Astrocyte of the hippocampus (primary cell): ENCODE measurements at regions not wholly inside any gene's neighbourhood (a gene's known extent, or its start where the extent isn't known, plus 50 kb on each side); places are given as distances from the start of the nearest gene placed in this dataset.

Experiments used
- DNase-seq: peaks from one replicate; pipeline ENCODE4 v3.0.0; 2011; ENCODE audit warnings: low read depth, low spot score

DNA sequence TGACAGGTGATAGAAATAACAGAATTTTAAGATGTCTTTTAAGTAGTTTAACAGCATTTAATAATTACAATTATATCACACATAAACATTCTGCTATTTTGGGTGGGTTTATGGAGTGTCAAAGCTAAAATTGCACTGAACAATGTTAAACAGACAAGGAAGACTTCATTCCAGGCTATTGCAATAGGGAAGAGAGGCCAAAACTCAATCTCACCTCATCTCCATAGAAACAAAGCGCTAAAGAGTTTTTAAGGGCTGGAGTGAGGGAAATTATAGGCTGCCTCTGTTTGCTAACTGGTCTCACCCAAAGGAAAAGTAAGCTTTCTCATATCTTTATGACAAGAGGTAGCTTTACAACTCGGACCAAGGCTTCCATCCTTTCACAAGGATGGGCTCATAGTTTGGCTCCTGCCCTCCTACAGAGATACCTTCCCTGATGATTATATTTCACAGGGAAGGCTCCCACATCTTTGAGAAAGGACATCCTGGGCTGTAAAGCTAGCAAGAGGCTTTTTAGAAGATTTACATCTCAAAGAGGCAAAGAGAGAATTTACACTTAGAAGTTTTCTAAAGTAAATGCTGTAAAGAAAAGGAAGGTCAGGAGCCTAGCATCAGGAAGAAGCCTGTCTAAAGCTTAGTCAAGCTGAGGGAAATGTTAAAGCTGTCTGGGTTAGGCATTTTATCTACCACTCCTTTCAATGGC is 350.2 kb upstream of the IMPG1 start:
- no peak for DNase-seq

DNA sequence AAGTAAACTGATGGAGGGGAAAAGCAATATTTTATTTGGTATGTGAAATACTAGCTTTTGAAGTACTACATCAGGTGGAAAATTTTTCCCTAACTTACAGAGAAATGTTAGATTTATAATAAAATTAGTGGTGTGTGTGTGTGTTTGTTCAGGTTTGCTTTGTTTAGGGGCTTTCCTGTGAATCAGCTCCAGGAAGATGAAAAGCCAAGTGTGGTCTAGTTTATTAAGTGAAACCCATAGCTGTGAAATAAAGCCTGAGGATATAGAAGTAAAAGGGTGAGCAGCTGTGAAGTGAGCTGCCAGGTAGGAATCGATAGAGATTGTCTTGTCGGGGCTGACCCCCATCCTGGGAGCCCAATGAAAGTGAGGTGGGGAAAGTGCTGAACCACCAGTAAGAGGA is 347.6 kb upstream of the IMPG1 start:
- no peak for DNase-seq

DNA sequence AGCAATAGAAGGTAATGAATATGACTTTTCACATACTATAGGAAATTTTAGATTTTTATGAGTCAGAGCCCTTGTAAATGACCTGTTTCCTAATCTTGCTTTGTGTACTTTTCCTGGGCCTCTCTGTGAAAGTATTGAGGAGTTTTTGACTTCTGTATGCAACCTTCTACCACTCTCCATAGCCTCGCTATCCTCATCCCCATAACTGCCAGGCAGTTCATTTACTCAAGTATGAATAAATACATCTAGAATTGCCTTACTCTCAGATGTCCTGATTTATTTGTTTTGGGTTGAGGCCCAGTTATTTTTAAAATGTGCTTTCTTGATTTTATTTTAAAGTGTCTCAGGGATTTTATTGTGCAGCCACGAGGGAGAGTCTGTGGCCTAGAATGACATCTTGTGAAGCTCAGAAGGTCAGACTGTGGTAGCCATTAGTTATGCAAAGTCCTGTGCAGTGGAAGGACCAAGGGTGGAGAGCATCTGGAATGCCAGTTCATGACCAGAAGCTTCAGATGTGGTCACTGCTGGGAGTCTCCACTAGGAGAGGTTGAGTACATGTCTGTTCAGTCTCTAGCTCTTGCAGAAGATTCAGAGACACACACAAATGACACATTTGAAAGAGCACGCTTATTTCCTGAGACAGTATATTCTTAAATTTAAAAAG is 346.2 kb upstream of the IMPG1 start:
- peak; percentile 2 for DNase-seq

DNA sequence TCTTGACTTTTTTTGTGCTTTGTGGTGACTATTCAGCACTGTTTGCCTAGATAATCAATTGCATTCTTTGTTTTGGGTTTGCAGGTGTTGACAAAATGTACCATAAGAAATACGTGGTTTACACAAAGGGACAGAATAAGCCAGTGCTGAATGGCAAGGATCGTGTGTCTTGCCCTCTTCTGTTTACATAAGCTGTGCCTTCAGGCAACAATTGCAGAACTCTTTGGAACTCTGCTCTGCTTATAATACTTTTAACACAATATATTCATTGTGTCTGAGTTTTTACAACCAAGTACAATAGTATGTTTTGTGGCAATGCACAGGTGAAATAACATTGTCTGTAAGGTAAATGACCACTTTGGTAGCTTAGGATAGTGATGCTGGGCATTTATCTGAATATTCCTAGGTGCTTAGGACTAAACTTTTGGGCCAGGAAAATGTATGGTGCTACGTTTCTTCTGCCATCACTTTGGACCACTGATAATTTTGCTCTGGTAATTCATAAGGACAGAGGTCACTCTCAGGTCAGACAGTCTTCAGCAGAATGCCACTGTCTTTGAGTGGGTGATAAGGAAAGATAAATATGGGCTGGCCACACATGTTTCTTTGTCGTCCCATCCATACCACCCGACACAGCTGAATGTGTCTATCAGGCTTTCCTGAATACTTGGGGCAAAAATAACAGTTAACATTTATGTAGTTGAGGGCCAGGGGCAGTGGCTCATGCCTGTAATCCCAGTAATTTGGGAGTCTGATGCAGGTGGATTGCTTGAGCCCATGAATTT is 344.6 kb upstream of the IMPG1 start:
- DNase-seq = no peak

DNA sequence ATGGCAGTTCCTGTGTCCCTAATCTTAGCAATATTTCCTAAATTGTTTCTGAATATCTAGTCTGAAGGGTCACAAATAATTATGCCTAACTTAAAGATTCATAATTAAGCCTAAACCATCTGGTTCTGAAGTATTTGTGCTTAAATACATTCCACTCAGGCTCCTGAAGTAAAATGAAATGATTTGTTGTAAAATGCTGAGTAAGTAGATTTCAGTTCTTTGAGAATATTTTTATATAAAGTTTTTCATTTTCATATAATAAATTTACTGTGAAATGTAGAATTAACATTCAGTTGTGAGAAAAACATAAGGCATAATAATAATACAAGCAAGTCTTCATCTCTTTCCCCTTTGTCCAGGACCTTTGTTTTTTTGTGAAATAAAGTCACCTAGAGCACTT is 330.6 kb upstream of the IMPG1 start:
- no peak for DNase-seq

DNA sequence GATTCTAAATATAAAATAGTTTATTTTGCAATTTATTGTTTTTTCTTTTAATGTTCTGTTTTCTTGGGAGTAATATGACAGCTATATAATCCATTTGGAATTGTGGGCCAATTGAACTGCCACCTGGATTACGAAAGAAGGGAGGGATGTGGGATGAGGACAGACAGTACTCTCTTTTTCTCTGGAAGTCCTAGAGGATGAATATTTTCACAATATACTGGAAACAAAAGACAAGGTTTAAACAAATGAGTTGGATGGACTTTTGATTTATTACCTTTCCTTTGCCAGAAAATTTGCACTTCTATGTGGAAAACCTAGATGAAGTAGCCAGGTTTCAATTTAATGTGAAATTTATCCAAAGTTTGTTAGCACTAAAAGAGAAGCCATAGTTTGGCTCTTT is 325.5 kb upstream of the IMPG1 start:
- no peak for DNase-seq

DNA sequence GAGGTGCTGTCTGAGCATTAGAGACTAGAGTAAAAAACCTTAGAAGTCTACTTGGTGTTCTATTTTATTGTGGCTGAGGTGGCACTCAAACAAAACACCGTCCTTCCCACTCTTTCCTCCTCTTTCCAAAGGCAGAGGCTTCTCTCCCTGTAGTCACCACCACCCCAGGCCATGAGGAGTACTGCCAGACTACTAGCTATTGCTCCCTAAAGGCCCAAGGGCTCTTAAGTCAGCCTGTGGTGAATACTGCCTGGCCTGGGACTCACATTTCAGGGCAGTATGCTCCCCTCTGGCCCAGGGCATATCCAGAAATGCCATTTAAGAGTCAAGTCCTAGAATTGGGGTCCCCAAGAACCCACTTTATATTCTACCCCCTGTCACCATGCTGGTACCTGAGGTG is 309.7 kb upstream of the IMPG1 start:
- no peak for DNase-seq

DNA sequence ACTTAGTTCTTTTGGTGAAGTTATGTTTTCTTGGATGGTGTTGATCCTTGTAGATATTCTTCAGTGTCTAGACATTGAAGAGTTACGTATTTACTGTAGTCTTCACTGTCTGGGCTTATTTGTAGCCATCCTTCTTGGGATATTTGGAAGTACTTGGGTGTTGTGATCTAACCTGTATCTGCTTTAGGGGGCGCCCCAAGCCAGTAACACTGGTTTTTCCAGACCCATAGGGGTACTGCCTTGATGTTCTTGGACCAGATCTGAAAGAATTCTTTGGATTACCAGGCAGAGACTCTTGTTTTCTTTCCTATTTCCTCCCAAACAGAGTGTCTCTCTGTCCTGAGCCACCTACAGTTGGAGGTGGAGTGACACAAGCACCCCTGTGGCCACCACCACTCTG is 309.1 kb upstream of the IMPG1 start:
- DNase-seq = no peak

DNA sequence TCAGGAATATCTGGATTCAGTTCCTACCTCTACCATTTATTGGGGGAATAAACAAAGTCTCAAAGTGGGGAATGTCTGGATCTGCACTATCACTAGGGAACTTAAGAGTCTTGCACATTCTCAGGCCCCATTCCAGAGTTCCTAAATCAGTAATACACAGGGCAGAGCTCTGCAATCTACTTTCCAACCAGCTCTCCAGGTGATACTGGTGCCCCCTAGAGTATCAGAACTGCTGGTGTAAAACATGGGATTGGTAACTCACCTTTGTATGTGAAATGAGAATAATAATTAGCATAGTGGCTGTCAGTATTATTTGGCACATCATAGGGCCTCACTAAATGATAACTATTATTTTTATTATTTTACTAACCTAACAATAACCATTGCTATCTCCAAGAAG is 278.8 kb upstream of the IMPG1 start:
- DNase-seq = no peak

DNA sequence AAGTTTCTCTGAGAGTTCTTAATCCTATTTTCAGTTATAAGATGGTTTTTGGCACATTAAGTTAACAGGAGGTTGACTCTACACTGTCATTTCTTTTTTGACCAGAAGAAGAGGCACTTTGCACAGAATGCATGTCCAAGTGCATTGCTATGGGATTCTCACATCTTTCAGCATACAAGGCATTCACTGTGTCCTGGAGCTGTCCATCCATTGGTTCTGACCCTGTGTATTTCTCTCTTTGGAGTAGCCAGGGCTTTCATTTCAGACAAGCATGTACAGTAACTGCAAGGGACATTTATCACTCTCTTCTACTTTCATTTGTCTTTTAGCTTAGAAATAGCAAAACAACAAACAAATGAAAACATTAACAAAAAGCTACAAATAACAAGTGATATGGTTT is 275.1 kb upstream of the IMPG1 start:
- no peak for DNase-seq

DNA sequence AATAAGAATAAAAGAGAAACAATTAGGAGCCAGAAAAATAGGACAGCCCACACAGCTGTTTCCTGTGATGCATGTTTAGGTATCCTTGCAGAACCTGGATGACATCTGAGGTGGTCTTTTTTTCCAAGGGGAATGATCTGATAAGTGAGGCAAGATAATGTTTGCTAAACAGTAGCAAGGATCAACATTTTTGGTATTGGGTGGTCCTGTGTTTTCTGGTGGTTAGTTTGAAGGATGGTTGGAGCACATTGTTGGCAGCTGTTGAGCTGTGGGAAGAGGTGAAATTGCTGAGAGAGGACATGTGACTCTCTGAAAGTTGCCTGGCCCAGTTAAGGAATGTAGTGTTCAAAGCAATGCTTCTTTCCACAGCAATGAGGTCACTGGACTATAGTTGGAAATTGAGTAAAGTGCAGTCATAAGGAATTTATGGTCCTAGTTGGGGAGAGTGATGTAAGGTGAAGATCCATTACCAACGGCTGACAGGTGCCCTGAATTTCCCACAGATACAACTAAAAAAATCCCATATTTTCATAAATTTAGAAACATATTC is 270.2 kb upstream of the IMPG1 start:
- no peak for DNase-seq

DNA sequence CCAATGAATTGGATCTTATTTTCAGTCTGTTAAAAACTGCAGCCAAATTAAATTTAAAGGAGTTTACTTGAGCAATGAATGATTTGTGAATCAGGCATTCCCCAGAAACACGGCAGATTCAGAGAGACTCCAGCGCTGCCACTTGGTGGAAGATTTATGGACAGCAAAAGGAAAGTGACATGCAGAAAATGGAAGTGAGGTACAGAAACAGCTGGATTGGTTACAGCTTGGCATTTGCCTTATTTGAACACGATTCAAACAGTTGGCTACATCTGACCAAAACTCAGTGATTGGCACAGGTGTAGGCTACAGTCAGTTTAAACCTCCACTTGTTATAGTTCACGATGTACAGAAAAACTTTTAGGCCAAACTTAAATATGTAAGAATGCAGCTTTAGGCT is 257.6 kb upstream of the IMPG1 start:
- no peak for DNase-seq

DNA sequence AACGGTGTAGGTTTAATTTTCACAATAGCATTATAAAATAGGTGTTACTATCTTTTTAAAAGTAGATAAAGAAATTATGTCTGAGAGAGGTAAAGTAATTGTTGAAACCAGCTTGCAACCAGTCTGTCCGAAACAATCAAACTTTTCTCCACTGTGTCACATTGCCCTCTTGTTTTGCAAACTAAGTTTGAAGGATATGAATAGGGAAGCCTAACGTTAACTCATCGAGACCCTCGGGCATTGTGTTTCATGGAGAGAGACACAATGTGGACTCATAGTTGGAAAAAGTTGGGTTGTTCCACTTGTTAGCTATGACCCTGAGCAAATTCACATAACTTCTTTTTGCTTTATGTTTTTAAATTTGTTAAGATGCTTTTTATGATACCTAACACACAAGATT is 254.4 kb upstream of the IMPG1 start:
- no peak for DNase-seq
